Stimulated activated CD4-positive, alpha-beta T cell treated with anti-CD3 and anti-CD28 coated beads, Interleukin-4, amount 100 ng/mL, for 4 hours (primary cell): ENCODE measurements at regions not wholly inside any gene's neighbourhood (a gene's known extent, or its start where the extent isn't known, plus 50 kb on each side); places are given as distances from the start of the nearest gene placed in this dataset.

Source experiments
- DNase-seq, 2 experiments: peaks; one replicate each; pipeline ENCODE4 v3.0.0-alpha.2; 2020

- DNase-seq = no peak
Observed at GRCh38 chr16:73804456-73804855, 492.2 kb upstream of the PSMD7 start.

GRCh38 chr16:73798471-73798870 lies 498.1 kb upstream of the PSMD7 start:
- no peak for DNase-seq

- no peak for DNase-seq
Observed at GRCh38 chr16:73797115-73797514, 499.5 kb upstream of the PSMD7 start.

- no peak for DNase-seq
Observed at GRCh38 chr16:73796241-73796640, 500.4 kb upstream of the PSMD7 start.

- no peak for DNase-seq
Observed at GRCh38 chr16:73794994-73795393, 501.6 kb upstream of the PSMD7 start.

- no peak for DNase-seq
Observed at GRCh38 chr16:73793871-73794437, 502.7 kb upstream of the PSMD7 start.

- DNase-seq = no peak
Observed at GRCh38 chr16:73793260-73793659, 503.4 kb upstream of the PSMD7 start.

GRCh38 chr16:73792199-73793020 lies 504.2 kb upstream of the PSMD7 start:
- DNase-seq = no peak

- DNase-seq = no peak
Observed at GRCh38 chr16:73781297-73781696, 515.3 kb upstream of the PSMD7 start.

- DNase-seq = no peak
Observed at GRCh38 chr16:73778887-73779286, 517.7 kb upstream of the PSMD7 start.

- no peak for DNase-seq
Observed at GRCh38 chr16:73775841-73776388, 520.7 kb upstream of the PSMD7 start.

GRCh38 chr16:73771196-73772064 lies 525.2 kb upstream of the PSMD7 start:
- DNase-seq = no peak

GRCh38 chr16:73768786-73769203 lies 527.8 kb upstream of the PSMD7 start:
- no peak for DNase-seq

GRCh38 chr16:73764321-73764720 lies 532.3 kb upstream of the PSMD7 start:
- no peak for DNase-seq

- DNase-seq = no peak
Observed at GRCh38 chr16:73756289-73757178, 540.1 kb upstream of the PSMD7 start.

- no peak for DNase-seq
Observed at GRCh38 chr16:73753931-73754330, 542.7 kb upstream of the PSMD7 start.

- DNase-seq = no peak
Observed at GRCh38 chr16:73750639-73751038, 546.0 kb upstream of the PSMD7 start.

GRCh38 chr16:73747328-73747727 lies 549.3 kb upstream of the PSMD7 start:
- no peak for DNase-seq

GRCh38 chr16:73746554-73746953 lies 550.1 kb upstream of the PSMD7 start:
- no peak for DNase-seq

GRCh38 chr16:73743665-73744496 lies 552.7 kb upstream of the PSMD7 start:
- DNase-seq = no peak

GRCh38 chr16:73739049-73739769 lies 557.4 kb upstream of the PSMD7 start:
- DNase-seq = no peak
